OCI-LY7 (cell line): ENCODE measurements at regions not wholly inside any gene's neighbourhood (a gene's known extent, or its start where the extent isn't known, plus 50 kb on each side); places are given as distances from the start of the nearest gene placed in this dataset.

ENCODE experiments used
- BruUV-seq: library from RNA; stranded (reverse); fragments of 400-500 nt; replicated peaks from 2 replicates; lab custom pipeline; 2021; lab: Mats Ljungman, UMichigan
- CTCF ChIA-PET: fragments of 300-600 bp; sonication (Branson Sonifier 250); formaldehyde crosslinking; loops from one replicate; lab custom pipeline; 2022; ENCODE audit warnings: antibody characterized with exemption; ENCODE audit not compliant: unreplicated experiment; lab: Charles Lee
- POLR2A ChIA-PET: fragments of 300-600 bp; sonication (Branson Sonifier 250); formaldehyde crosslinking; loops from one replicate; lab custom pipeline; 2022; ENCODE audit warnings: antibody characterized with exemption; lab: Charles Lee
- DNase-seq: peaks from one replicate; pipeline ENCODE4 v3.0.0-alpha.2; 2015; ENCODE audit warnings: low spot score
- H2AFZ ChIP-seq: fragments of 200-600 bp; sonication (generic), shearing (Covaris generic); 2 replicates; pipeline ENCODE4 v1.6.1; 2014; ENCODE audit warnings: mild to moderate bottlenecking, antibody characterized with exemption, low read length, moderate library complexity
- H3K27ac ChIP-seq: fragments of 200-600 bp; sonication (generic); 2 replicates; pipeline ENCODE4 v1.5.1; 2014; ENCODE audit warnings: mixed run types, low read depth, mild to moderate bottlenecking, moderate library complexity, low read length, inconsistent platforms; ENCODE audit not compliant: poor library complexity, severe bottlenecking
- H3K36me3 ChIP-seq: fragments of 200-600 bp; sonication (generic); 2 replicates; pipeline ENCODE4 v1.6.1; 2014; ENCODE audit warnings: mild to moderate bottlenecking, antibody characterized with exemption, low read length, moderate library complexity, mixed read lengths; ENCODE audit not compliant: insufficient read depth
- H3K4me1 ChIP-seq: fragments of 200-600 bp; sonication (generic); 2 replicates; pipeline ENCODE4 v1.5.1; 2014; ENCODE audit warnings: mild to moderate bottlenecking, low read length; ENCODE audit not compliant: insufficient read depth, poor library complexity, severe bottlenecking
- H3K4me2 ChIP-seq: fragments of 200-600 bp; sonication (generic); 2 replicates; pipeline ENCODE4 v1.6.1; 2014; ENCODE audit warnings: mild to moderate bottlenecking, low read length
- H3K4me3 ChIP-seq: fragments of 200-600 bp; sonication (generic); 2 replicates; pipeline ENCODE4 v1.5.1; 2014; ENCODE audit warnings: mild to moderate bottlenecking, low read depth, low read length; ENCODE audit not compliant: poor library complexity, severe bottlenecking
- H3K79me2 ChIP-seq: fragments of 200-600 bp; sonication (generic); 2 replicates; pipeline ENCODE4 v1.6.1; 2016; ENCODE audit warnings: low read depth, mild to moderate bottlenecking, low read length, moderate library complexity, mixed read lengths; ENCODE audit not compliant: insufficient read depth
- H3K9me2 ChIP-seq: fragments of 200-600 bp; sonication (generic); 2 replicates; pipeline ENCODE4 v1.6.1; 2016; ENCODE audit warnings: mild to moderate bottlenecking, low read length, mixed read lengths; ENCODE audit not compliant: insufficient read depth
- H3K9me3 ChIP-seq: fragments of 200-600 bp; sonication (generic); 2 replicates; pipeline ENCODE4 v1.6.1; 2014; ENCODE audit warnings: mild to moderate bottlenecking, mixed run types, low read length, mixed read lengths
- H4K20me1 ChIP-seq: fragments of 200-600 bp; sonication (generic); 2 replicates; pipeline ENCODE4 v1.6.1; 2014; ENCODE audit warnings: mild to moderate bottlenecking, antibody characterized with exemption, low read length, moderate library complexity, mixed read lengths; ENCODE audit not compliant: insufficient read depth
- CTCF ChIP-seq: fragments of 200-600 bp; sonication (generic); conservative IDR thresholded peaks from 2 replicates; pipeline ENCODE4 v1.5.1; 2014; ENCODE audit warnings: mild to moderate bottlenecking, antibody characterized with exemption, low read length, moderate library complexity, mixed read lengths
- EZH2phosphoT487 ChIP-seq: fragments of 200-600 bp; sonication (generic); IDR thresholded peaks from 2 replicates; pipeline ENCODE4 v1.6.1; 2018; ENCODE audit warnings: low read depth, borderline replicate concordance, mild to moderate bottlenecking, mixed run types, antibody characterized with exemption, low read length, moderate library complexity, mixed read lengths
- intact Hi-C: fragments of 100-400 bp; cut with micrococcal nuclease; formaldehyde crosslinking; loops from one replicate; pipeline ENCODE4 v1.10.0; 2022; ENCODE audit not compliant: unreplicated experiment

- Histone ChIP-seq H3K4me2 (no peak overlapping the region), H3K9me3 (no peaks in the 10 kb centered on the region), H3K79me2 (no peaks in the 10 kb centered on the region), H4K20me1 (no peaks in the 10 kb centered on the region), H2AFZ (no peak overlapping the region), H3K4me1 (no peaks in the 10 kb centered on the region), H3K27ac (no peak overlapping the region), H3K36me3 (no peaks in the 10 kb centered on the region), H3K9me2 (no peaks in the 10 kb centered on the region), H3K4me3 (no peak overlapping the region)
- intact Hi-C loops = no loop called here
- CTCF ChIA-PET = no interaction called here
- TF ChIP-seq CTCF (no peak), EZH2phosphoT487 (no peak)
- BruUV-seq = no TSS peak
- POLR2A ChIA-PET = no interaction called here
- DNase-seq = no peak
Measured at GRCh38 chr13:70523622-70524021, 415.4 kb upstream of the KLHL1 start.

DNA sequence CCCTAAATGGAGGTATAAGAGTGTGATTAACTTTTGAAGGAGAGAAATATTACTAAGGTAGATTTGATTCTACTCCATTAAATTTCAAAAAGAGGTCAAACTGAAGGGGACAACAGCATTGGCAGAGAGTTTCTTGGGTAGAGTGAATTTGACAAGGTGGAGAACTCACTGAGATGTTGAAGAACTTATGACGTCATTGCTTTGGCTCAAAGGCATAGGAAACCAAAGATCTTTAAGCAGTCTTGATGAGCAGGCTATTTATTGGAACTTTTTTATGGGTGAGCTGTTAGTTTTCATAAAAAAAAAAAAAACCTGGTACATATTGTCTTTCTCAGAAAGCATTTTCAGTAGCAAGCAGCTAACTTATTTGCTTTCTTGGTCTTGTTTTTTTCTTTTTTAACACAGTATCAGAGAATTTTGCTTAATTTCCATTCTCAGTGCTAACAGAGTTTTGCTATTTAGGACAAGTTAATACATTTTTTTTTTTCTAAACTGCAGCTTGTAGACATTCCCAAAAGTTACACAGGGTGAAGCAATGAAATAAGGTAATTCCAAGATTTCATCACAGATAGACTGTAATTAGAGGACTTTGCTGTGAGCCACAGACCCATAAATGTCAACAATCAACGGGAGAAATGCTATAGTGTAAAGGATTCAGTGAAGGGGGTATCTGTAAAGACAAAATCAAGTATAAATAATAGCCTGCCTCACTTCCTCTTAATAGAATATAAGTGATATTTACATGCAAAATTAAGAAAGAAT is 412.2 kb upstream of the KLHL1 start:
- H3K9me3 ChIP-seq = no peaks in the 10 kb centered on the region
- H3K4me2 ChIP-seq = no peak overlapping the region
- intact Hi-C loops = no loop called here
- POLR2A ChIA-PET = interaction anchor here (0.6 kb wide), 1 partner anchor 120 kb away, joined by 5 read pairs; no protein-coding TSS in a partner anchor
- no peak overlapping the region for H3K27ac ChIP-seq
- TF ChIP-seq EZH2phosphoT487 = no peak
- no peak for TF ChIP-seq CTCF
- no peaks in the 10 kb centered on the region for H3K9me2 ChIP-seq
- H3K79me2 ChIP-seq = no peaks in the 10 kb centered on the region
- H3K36me3 ChIP-seq = no peaks in the 10 kb centered on the region
- H2AFZ ChIP-seq = no peak overlapping the region
- H3K4me3 ChIP-seq = no peak overlapping the region
- DNase-seq = no peak
- no TSS peak for BruUV-seq
- CTCF ChIA-PET = no interaction called here
- H4K20me1 ChIP-seq = no peaks in the 10 kb centered on the region
- H3K4me1 ChIP-seq = no peaks in the 10 kb centered on the region

DNA sequence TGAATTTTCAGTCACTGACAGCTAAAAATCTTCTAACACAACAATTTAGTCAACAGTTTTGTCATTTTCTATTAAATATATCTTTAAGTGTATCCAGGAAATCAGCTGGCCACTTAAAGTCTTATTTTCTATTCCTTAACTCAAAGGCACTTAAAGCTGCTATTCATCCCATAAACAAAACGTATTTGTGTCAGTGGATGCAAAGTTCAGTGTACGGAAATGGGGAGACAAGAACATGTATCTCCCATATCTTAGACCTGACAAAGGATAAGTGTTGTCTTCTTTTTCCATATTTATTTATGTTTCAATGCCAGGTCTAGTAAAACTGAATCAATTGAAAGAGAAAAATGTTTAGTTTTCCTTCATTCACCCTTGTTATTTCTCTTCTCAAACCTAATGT is 409.8 kb upstream of the KLHL1 start:
- H3K4me1 ChIP-seq = no peaks in the 10 kb centered on the region
- H3K9me3 ChIP-seq = no peaks in the 10 kb centered on the region
- no peak overlapping the region for H3K4me3 ChIP-seq
- H3K79me2 ChIP-seq = no peaks in the 10 kb centered on the region
- no peaks in the 10 kb centered on the region for H3K36me3 ChIP-seq
- H3K9me2 ChIP-seq = no peaks in the 10 kb centered on the region
- no peak for DNase-seq
- intact Hi-C loops = no loop called here
- no peak overlapping the region for H3K4me2 ChIP-seq
- H3K27ac ChIP-seq = no peak overlapping the region
- no peak overlapping the region for H2AFZ ChIP-seq
- TF ChIP-seq EZH2phosphoT487 (no peak), CTCF (no peak)
- no peaks in the 10 kb centered on the region for H4K20me1 ChIP-seq
- ChIA-PET CTCF (no interaction called here), POLR2A (no interaction called here)
- no TSS peak for BruUV-seq
